ENCODE measurements at regions not wholly inside any gene's neighbourhood (a gene's known extent, or its start where the extent isn't known, plus 50 kb on each side); places are given as distances from the start of the nearest gene placed in this dataset.

DNA sequence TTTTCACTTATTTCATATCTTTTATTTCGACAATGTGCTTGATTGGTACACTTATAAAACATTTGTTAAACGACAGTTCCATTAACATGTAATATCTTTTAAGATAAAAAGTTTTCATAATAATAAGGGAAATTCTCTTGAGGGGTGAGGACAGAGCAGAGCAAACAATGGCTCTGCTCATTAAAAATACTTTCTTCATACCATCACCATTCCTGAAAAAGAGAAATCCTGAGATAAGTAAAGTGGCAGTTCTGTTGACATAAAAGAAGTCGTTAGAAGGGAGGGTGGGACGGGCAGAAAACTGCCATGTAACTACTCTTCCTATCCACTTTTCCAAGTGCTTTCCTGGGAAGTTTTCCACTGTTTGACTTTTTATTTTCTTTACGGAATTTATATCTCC, 193.6 kb upstream of the CEP162 start:
- TF ChIP-seq POLR2A (IDR thresholded peaks at IDR 0.05) (no peak), POLR2AphosphoS5 (IDR thresholded peaks at IDR 0.05; ENCODE audit: insufficient read depth in 1 of 2, low read depth in 1 of 2) (no peak)
- TF ChIP-seq, protein P1, sequence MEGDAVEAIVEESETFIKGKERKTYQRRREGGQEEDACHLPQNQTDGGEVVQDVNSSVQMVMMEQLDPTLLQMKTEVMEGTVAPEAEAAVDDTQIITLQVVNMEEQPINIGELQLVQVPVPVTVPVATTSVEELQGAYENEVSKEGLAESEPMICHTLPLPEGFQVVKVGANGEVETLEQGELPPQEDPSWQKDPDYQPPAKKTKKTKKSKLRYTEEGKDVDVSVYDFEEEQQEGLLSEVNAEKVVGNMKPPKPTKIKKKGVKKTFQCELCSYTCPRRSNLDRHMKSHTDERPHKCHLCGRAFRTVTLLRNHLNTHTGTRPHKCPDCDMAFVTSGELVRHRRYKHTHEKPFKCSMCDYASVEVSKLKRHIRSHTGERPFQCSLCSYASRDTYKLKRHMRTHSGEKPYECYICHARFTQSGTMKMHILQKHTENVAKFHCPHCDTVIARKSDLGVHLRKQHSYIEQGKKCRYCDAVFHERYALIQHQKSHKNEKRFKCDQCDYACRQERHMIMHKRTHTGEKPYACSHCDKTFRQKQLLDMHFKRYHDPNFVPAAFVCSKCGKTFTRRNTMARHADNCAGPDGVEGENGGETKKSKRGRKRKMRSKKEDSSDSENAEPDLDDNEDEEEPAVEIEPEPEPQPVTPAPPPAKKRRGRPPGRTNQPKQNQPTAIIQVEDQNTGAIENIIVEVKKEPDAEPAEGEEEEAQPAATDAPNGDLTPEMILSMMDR (IDR thresholded peaks at IDR 0.05): no peak
